GM18502 (cell line): ENCODE measurements at regions not wholly inside any gene's neighbourhood (a gene's known extent, or its start where the extent isn't known, plus 50 kb on each side); places are given as distances from the start of the nearest gene placed in this dataset.
"Not testable (repeated sequence)": the region's sequence is repeated elsewhere in the genome, so short reads cannot be mapped to it uniquely, and the experiment has no call there.

ENCODE experiments used
- ATAC-seq: cut with Tn5 transposase; IDR thresholded peaks from one replicate; pipeline ENCODE4 v1.9.1; 2021; ENCODE audit warnings: mild to moderate bottlenecking; ENCODE audit not compliant: unreplicated experiment, poor library complexity

GRCh38 chr15:26200427-26200826, 337.3 kb upstream of the ATP10A start:
- ATAC-seq, result no peak

- no peak for ATAC-seq
Measured at GRCh38 chr15:26197719-26198118, 334.6 kb upstream of the ATP10A start.

GRCh38 chr15:26197060-26197459, 333.9 kb upstream of the ATP10A start:
- ATAC-seq, result no peak

- ATAC-seq, result no peak
Measured at GRCh38 chr15:26191193-26191592, 328.1 kb upstream of the ATP10A start.

GRCh38 chr15:26186138-26186537, 323.0 kb upstream of the ATP10A start:
- ATAC-seq, result not testable (repeated sequence)

GRCh38 chr15:26182441-26182840, 319.3 kb upstream of the ATP10A start:
- no peak for ATAC-seq

- ATAC-seq, result no peak
Measured at GRCh38 chr15:26179906-26180305, 316.8 kb upstream of the ATP10A start.

GRCh38 chr15:26178640-26179220, 315.6 kb upstream of the ATP10A start:
- no peak for ATAC-seq

GRCh38 chr15:26177816-26178215, 314.7 kb upstream of the ATP10A start:
- no peak for ATAC-seq

GRCh38 chr15:26176831-26177230, 313.7 kb upstream of the ATP10A start:
- ATAC-seq, result no peak

GRCh38 chr15:26171266-26171665, 308.1 kb upstream of the ATP10A start:
- ATAC-seq, result no peak

GRCh38 chr15:26166429-26166828, 303.3 kb upstream of the ATP10A start:
- no peak for ATAC-seq

- no peak for ATAC-seq
Measured at GRCh38 chr15:26165546-26165945, 302.4 kb upstream of the ATP10A start.

- no peak for ATAC-seq
Measured at GRCh38 chr15:26160343-26160742, 297.2 kb upstream of the ATP10A start.

GRCh38 chr15:26158176-26158575, 295.0 kb upstream of the ATP10A start:
- no peak for ATAC-seq

- no peak for ATAC-seq
Measured at GRCh38 chr15:26157081-26157480, 294.0 kb upstream of the ATP10A start.

- no peak for ATAC-seq
Measured at GRCh38 chr15:26156051-26156450, 292.9 kb upstream of the ATP10A start.

- no peak for ATAC-seq
Measured at GRCh38 chr15:26148156-26148860, 285.2 kb upstream of the ATP10A start.

GRCh38 chr15:26146202-26146601, 283.1 kb upstream of the ATP10A start:
- no peak for ATAC-seq

- ATAC-seq, result no peak
Measured at GRCh38 chr15:26145796-26146195, 282.7 kb upstream of the ATP10A start.

GRCh38 chr15:26144836-26145235, 281.7 kb upstream of the ATP10A start:
- no peak for ATAC-seq

GRCh38 chr15:26143221-26143620, 280.1 kb upstream of the ATP10A start:
- no peak for ATAC-seq
